Natural killer cell (primary cell): ENCODE measurements at regions not wholly inside any gene's neighbourhood (a gene's known extent, or its start where the extent isn't known, plus 50 kb on each side); places are given as distances from the start of the nearest gene placed in this dataset.

Experiments
- ATAC-seq, 3 donors: fragments of 150-1000 bp in 2 of 3; fragments of 200-7000 bp in 1 of 3; cut with Tn5 transposase; 1 replicate in 1 of 3; 2 replicates in 2 of 3; pipeline ENCODE4 v1.10.0; 2021; ENCODE audit warnings: mild to moderate bottlenecking in 2 of 3, moderate library complexity in 2 of 3
- DNase-seq, 2 donors: peaks; one replicate each; pipeline versions ENCODE4 v3.0.0 to v3.0.0-alpha.2; 2013 to 2021; ENCODE audit warnings: mixed read lengths in 1 of 2
- H3K27ac ChIP-seq: one replicate; pipeline ENCODE4 v1.5.1; 2013; ENCODE audit warnings: mild to moderate bottlenecking, low read length
- H3K27me3 ChIP-seq: one replicate; pipeline ENCODE4 v1.6.1; 2013; ENCODE audit warnings: low read length; ENCODE audit not compliant: control insufficient read depth, insufficient read depth
- H3K36me3 ChIP-seq: one replicate; pipeline ENCODE4 v1.6.1; 2013; ENCODE audit warnings: low read length; ENCODE audit not compliant: control insufficient read depth, insufficient read depth
- H3K4me1 ChIP-seq: one replicate; pipeline ENCODE4 v1.6.1; 2013; ENCODE audit warnings: low read length; ENCODE audit not compliant: control insufficient read depth, insufficient read depth
- H3K4me3 ChIP-seq: one replicate; pipeline ENCODE4 v1.5.1; 2013; ENCODE audit warnings: low read length
- H3K9me3 ChIP-seq: one replicate; pipeline ENCODE4 v1.6.1; 2013; ENCODE audit warnings: low read length; ENCODE audit not compliant: control insufficient read depth, insufficient read depth
- H3K27ac Mint-ChIP-seq, 2 donors: one replicate each; pipeline ENCODE4 v1.8.0; 2022; ENCODE audit warnings: mild to moderate bottlenecking in 2 of 2, mixed read lengths in 2 of 2, moderate library complexity in 1 of 2
- H3K27me3 Mint-ChIP-seq, 2 donors: one replicate each; pipeline ENCODE4 v1.8.0; 2022; ENCODE audit warnings: low read depth in 2 of 2, mixed read lengths in 2 of 2
- H3K36me3 Mint-ChIP-seq: one replicate; pipeline ENCODE4 v1.8.0; 2022; ENCODE audit warnings: mixed read lengths
- H3K4me1 Mint-ChIP-seq, 2 donors: one replicate each; pipeline ENCODE4 v1.8.0; 2022; ENCODE audit warnings: mixed read lengths in 2 of 2
- H3K4me3 Mint-ChIP-seq: one replicate; pipeline ENCODE4 v1.8.0; 2022; ENCODE audit warnings: mild to moderate bottlenecking, moderate library complexity, mixed read lengths
- H3K9me3 Mint-ChIP-seq, 2 donors: one replicate each; pipeline ENCODE4 v1.8.0; 2022; ENCODE audit warnings: mixed read lengths in 2 of 2
- CTCF ChIP-seq: fragments of 200-600 bp; IDR thresholded peaks from one replicate; pipeline ENCODE4 v1.8.0; 2022; ENCODE audit warnings: antibody characterized with exemption
- WGBS: methylation state at CpG from one replicate; pipeline ENCODE4 v1.1.7; 2013; ENCODE audit warnings: missing lambda C conversion rate; ENCODE audit not compliant: insufficient coverage; 5-methylcytosine and 5-hydroxymethylcytosine counted together
- intact Hi-C: fragments of 100-400 bp; cut with micrococcal nuclease; formaldehyde crosslinking; loops from one replicate; pipeline ENCODE4 v1.14.2; 2022

GRCh38 chr12:107855471-107855870 is 81.0 kb downstream of the ASCL4 start:
- H3K27me3 ChIP-seq: peaks cover 5% of the 10 kb centered on the region
- no peaks in the 10 kb centered on the region for H3K4me1 ChIP-seq
- WGBS: 86% methylated on average over 2 of the region's 2 CpGs
- no peaks in the 10 kb centered on the region for H3K36me3 ChIP-seq
- Mint-ChIP-seq H3K4me3 (no peak overlapping the region), H3K27ac (no peak overlapping the region), H3K27me3 (peaks cover 27 to 72% of the 10 kb centered on the region in 2 donors), H3K9me3 (no peaks in the 10 kb centered on the region), H3K36me3 (no peaks in the 10 kb centered on the region), H3K4me1 (no peaks in the 10 kb centered on the region)
- DNase-seq (no peak), ATAC-seq (no peak)
- TF ChIP-seq CTCF: no peak
- no peak overlapping the region for H3K27ac ChIP-seq
- intact Hi-C loops: no loop called here
- H3K4me3 ChIP-seq: no peak overlapping the region
- H3K9me3 ChIP-seq: no peaks in the 10 kb centered on the region

GRCh38 chr12:107856096-107856495 is 81.6 kb downstream of the ASCL4 start:
- Histone ChIP-seq H3K9me3 (no peaks in the 10 kb centered on the region), H3K27me3 (peaks cover 5% of the 10 kb centered on the region), H3K4me3 (no peak overlapping the region), H3K36me3 (no peaks in the 10 kb centered on the region), H3K4me1 (no peaks in the 10 kb centered on the region), H3K27ac (no peak overlapping the region)
- DNase-seq (no peak), ATAC-seq (no peak)
- Mint-ChIP-seq H3K4me1 (no peaks in the 10 kb centered on the region), H3K4me3 (no peak overlapping the region), H3K36me3 (no peaks in the 10 kb centered on the region), H3K9me3 (no peaks in the 10 kb centered on the region), H3K27ac (no peak overlapping the region), H3K27me3 (peaks cover 31 to 72% of the 10 kb centered on the region in 2 donors)
- 75% methylated on average over 2 of the region's 2 CpGs for WGBS
- no peak for TF ChIP-seq CTCF
- intact Hi-C loops: no loop called here

- Histone ChIP-seq H3K36me3 (no peaks in the 10 kb centered on the region), H3K4me3 (no peak overlapping the region), H3K4me1 (no peaks in the 10 kb centered on the region), H3K27ac (no peak overlapping the region), H3K9me3 (no peaks in the 10 kb centered on the region), H3K27me3 (peaks cover 5% of the 10 kb centered on the region)
- 92% methylated on average over 4 of the region's 4 CpGs for WGBS
- Mint-ChIP-seq H3K27me3 (peaks cover 33 to 75% of the 10 kb centered on the region in 2 donors), H3K4me3 (no peak overlapping the region), H3K4me1 (no peaks in the 10 kb centered on the region), H3K27ac (no peak overlapping the region), H3K36me3 (no peaks in the 10 kb centered on the region), H3K9me3 (no peaks in the 10 kb centered on the region)
- ATAC-seq (no peak), DNase-seq (no peak)
- intact Hi-C loops: no loop called here
- TF ChIP-seq CTCF: no peak
Measured at GRCh38 chr12:107857191-107857590, 82.7 kb downstream of the ASCL4 start.

- no peaks in the 10 kb centered on the region for H3K36me3 ChIP-seq
- Mint-ChIP-seq H3K4me3 (no peak overlapping the region), H3K4me1 (peaks cover 0 to 5% of the 10 kb centered on the region in 2 donors), H3K36me3 (no peaks in the 10 kb centered on the region), H3K27me3 (peaks cover 45 to 83% of the 10 kb centered on the region in 2 donors), H3K9me3 (no peaks in the 10 kb centered on the region), H3K27ac (no peak overlapping the region)
- no peak overlapping the region for H3K4me3 ChIP-seq
- H3K27ac ChIP-seq: no peak overlapping the region
- no peak for DNase-seq
- ATAC-seq: no peak
- H3K4me1 ChIP-seq: no peaks in the 10 kb centered on the region
- H3K9me3 ChIP-seq: no peaks in the 10 kb centered on the region
- TF ChIP-seq CTCF: no peak
- H3K27me3 ChIP-seq: peaks cover 9% of the 10 kb centered on the region
- no CpG with 5 or more reads among the region's 2 CpGs for WGBS
- intact Hi-C loops: no loop called here
Measured at GRCh38 chr12:107859367-107859766, 84.9 kb downstream of the ASCL4 start.
